ENCODE measurements at regions not wholly inside any gene's neighbourhood (a gene's known extent, or its start where the extent isn't known, plus 50 kb on each side); places are given as distances from the start of the nearest gene placed in this dataset.

GRCh38 chr2:155308367-155309009 is 610.0 kb downstream of the KCNJ3 start:
- no peak for DNase-seq (ENCODE audit: low read depth, low spot score)
- no peaks in the 10 kb centered on the region for H3K4me1 ChIP-seq (ENCODE audit: control insufficient read depth, extremely low read depth, insufficient read depth, low read length)
- H2AFZ ChIP-seq (ENCODE audit: low read depth, low read length), result no peak overlapping the region
- H3K36me3 ChIP-seq (ENCODE audit: control insufficient read depth in 2 of 2, extremely low read depth in 1 of 2, insufficient read depth in 2 of 2, low read length in 2 of 2), result no peaks in the 10 kb centered on the region
- no peak overlapping the region for H3K27ac ChIP-seq (ENCODE audit: insufficient read depth, low read depth, low read length)
- H3K4me2 ChIP-seq (ENCODE audit: insufficient read depth, low read length), result no peak overlapping the region
- ChIA-PET CTCF (no interaction called here), POLR2A (no interaction called here)
- dilution Hi-C loops (cut with MboI; ENCODE audit: extremely low pct_ligation_motif_present, low sequenced_read_pairs), result no loop called here
- no peaks in the 10 kb centered on the region for H3K27me3 ChIP-seq (ENCODE audit: control insufficient read depth in 2 of 2, insufficient read depth in 2 of 2, low read length in 2 of 2)
- no peak for FAIRE-seq
- H3K9me1 ChIP-seq (replicated peaks; ENCODE audit: control insufficient read depth, extremely low read depth, insufficient read depth, low read length), result no peaks in the 10 kb centered on the region
- intact Hi-C loops (cut with micrococcal nuclease), result no loop called here
- no peak overlapping the region for H3K4me3 ChIP-seq (replicated peaks in 1 of 3; ENCODE audit: insufficient read depth in 1 of 3, low read depth in 1 of 3, low read length in 3 of 3)
- BruUV-seq (replicated peaks), result no TSS peak
- no peaks in the 10 kb centered on the region for H3K79me2 ChIP-seq (ENCODE audit: control insufficient read depth, insufficient read depth, low read length)
- H4K20me1 ChIP-seq (replicated peaks; ENCODE audit: control insufficient read depth, extremely low read depth, insufficient read depth, low read length), result no peaks in the 10 kb centered on the region
- no peaks in the 10 kb centered on the region for H3K9me3 ChIP-seq (replicated peaks; ENCODE audit: control insufficient read depth, insufficient read depth, low read length)
- TF ChIP-seq MYC (IDR thresholded peaks at IDR 0.05; ENCODE audit: low read depth, low read length) (no peak), EZH2 (IDR thresholded peaks at IDR 0.05; ENCODE audit: borderline replicate concordance, low read depth, low read length, severe bottlenecking) (no peak), FOS (IDR thresholded peaks at IDR 0.05; ENCODE audit: borderline replicate concordance, insufficient read depth, low read length) (no peak), JUN (IDR thresholded peaks at IDR 0.05; ENCODE audit: borderline replicate concordance, insufficient read depth, insufficient read length, low read depth) (no peak), GATA2 (IDR thresholded peaks at IDR 0.05; ENCODE audit: insufficient read depth, insufficient read length, low read depth, low read length) (no peak), POLR2A (IDR thresholded peaks at IDR 0.05; ENCODE audit: low read depth, low read length) (no peak), POLR2AphosphoS5 (IDR thresholded peaks at IDR 0.05; ENCODE audit: insufficient read depth, low read depth, low read length) (no peak)
- TF ChIP-seq, protein P1, sequence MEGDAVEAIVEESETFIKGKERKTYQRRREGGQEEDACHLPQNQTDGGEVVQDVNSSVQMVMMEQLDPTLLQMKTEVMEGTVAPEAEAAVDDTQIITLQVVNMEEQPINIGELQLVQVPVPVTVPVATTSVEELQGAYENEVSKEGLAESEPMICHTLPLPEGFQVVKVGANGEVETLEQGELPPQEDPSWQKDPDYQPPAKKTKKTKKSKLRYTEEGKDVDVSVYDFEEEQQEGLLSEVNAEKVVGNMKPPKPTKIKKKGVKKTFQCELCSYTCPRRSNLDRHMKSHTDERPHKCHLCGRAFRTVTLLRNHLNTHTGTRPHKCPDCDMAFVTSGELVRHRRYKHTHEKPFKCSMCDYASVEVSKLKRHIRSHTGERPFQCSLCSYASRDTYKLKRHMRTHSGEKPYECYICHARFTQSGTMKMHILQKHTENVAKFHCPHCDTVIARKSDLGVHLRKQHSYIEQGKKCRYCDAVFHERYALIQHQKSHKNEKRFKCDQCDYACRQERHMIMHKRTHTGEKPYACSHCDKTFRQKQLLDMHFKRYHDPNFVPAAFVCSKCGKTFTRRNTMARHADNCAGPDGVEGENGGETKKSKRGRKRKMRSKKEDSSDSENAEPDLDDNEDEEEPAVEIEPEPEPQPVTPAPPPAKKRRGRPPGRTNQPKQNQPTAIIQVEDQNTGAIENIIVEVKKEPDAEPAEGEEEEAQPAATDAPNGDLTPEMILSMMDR (IDR thresholded peaks at IDR 0.05; ENCODE audit: extremely low read depth in 1 of 2, insufficient read depth in 1 of 2, low read depth in 1 of 2, low read length in 2 of 2), result no peak
- TF ChIP-seq, protein P2, sequence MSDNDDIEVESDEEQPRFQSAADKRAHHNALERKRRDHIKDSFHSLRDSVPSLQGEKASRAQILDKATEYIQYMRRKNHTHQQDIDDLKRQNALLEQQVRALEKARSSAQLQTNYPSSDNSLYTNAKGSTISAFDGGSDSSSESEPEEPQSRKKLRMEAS (IDR thresholded peaks at IDR 0.05; ENCODE audit: insufficient read depth, insufficient read length), result no peak
- H3K9ac ChIP-seq (replicated peaks; ENCODE audit: extremely low read depth, insufficient read depth, low read length), result no peak overlapping the region
